SK-N-DZ (cell line): ENCODE measurements at regions not wholly inside any gene's neighbourhood (a gene's known extent, or its start where the extent isn't known, plus 50 kb on each side); places are given as distances from the start of the nearest gene placed in this dataset.

ENCODE experiments used
- DNase-seq: peaks from one replicate; pipeline ENCODE4 v3.0.0-alpha.2; 2015; ENCODE audit warnings: low spot score
- small RNA-seq, 2 experiments: library from RNA; depleted of rRNA; stranded (forward); fragments of <200 nt; gene quantifications; one replicate each; pipeline ENCODE3, GENCODE V24; 2014

DNA sequence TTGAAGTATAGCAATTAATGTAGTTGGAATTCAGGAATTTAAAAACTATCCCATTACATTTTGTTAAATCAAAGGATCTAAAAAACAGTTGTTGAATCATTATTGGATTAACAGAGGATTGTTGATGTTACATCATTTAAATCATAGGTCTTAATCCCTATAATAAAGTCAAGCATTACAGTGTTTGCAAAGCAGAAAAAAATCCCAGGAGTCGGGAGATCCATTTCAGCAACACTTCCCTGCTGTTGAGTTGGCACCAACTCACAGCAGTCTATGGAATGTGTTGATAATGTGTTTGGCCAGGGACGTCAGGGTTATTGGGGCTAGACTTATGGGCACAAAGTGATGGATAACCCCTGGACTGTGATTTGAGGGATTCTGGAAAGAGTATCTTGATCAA, 99.1 kb upstream of the TMTC1 start:
- no peak for DNase-seq

DNA sequence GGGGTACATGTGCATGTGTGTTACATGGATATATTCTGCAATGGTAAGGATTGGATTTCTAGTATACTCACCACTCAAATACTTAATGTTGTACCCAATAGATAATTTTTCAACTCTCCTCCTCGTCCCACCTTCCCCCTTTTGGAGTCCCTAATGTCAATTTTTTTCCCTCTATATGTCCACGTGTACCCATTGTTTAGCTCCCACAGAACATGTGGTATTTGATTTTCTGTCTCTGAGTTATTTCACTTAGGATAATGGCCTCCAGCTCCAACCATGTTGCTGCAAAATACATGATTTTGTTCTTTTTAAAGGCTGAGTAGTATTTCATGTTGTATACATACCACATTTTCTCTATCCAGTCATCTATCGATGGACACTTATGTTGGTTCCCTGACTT, 97.2 kb upstream of the TMTC1 start:
- no peak for DNase-seq

DNA sequence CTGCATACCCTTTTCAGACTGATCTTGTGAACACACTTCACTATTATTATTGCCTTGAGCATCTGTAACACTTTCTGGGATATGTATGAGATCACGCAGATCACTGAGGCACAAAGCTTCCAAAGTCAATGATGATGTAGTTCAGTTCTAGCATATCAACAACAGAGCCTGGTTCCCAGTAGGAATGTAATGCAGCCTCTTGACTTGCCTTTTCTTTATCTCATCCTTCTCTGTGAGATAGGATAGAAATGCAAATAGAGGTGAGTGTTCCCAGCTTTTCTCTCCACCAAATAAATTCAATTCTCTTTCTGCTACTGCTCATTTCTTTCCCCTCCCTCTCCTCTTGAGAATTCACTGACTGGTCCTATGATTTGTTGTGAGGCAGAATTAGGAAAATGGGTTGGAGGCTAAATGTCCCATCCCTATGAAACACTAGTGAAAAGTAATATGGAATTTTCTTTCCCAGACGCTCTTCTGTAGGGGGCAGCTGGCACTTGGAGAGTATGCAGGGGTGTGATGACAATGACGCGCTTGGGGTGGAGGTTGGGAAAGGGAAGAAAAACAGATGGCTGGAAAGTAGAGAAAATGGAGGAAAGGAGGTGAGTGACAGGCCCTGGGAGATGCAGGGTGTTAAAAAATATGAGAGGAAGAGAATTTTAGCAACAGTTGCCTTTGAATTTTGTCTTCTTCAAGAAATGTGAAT, 96.0 kb upstream of the TMTC1 start:
- peak; percentile 36 for DNase-seq

DNA sequence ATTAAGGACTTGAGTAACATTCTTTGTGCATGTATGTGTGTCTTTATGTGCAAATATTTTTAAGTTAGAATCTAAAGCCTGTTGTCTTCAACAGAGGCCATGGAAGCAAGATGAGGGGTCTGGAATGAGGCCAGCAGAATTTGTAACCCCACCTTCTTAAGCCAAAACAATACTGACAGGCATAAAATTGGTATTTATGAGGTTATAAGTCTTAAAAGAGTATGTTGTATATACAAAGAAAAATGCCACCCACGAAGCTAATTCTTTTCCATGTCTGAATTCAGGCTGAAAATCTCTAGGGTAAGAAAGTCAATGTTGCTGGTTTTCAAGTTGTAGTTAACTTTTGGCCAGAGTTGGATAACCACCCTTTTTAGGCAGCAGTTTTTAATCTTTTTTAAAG, 86.2 kb upstream of the TMTC1 start:
- DNase-seq: no peak

DNA sequence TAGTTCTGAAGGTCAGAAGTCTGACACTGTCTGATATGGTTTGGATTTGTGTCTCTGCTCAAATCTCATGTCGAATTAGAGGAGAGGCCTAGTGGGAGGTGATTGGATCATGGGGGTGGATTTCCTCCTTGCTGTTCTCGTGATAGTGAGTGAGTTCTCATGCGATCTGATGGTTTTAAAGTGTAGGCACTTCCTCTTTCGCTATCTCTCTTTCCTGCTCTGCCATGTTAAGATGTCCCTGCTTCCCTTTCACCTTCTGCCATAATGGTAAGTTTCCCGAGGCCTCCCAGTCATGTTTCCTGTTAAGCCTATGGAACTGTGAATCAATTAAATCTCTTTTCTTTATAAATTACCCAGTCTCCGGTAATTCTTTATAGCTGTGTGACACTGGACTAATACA, 84.1 kb upstream of the TMTC1 start:
- no peak for DNase-seq

DNA sequence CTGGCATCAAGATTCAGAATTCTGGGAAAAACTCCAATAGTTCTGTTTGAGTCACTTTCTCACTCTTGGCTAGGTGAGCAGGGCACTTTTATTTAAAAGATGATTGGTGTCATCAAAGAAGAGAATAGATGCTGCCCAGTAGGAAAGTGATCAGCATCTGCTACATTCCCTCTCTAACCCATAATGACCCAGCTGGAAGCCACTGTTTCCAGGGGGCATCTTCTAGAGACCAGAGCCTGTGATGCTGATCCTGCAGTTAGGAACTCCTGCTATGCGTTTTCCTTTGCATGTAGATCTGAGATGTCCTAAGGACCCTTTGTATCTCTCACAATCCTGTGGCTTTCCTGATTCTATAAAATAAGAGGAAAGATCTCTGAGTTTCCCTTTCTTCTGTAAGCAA, 79.9 kb upstream of the TMTC1 start:
- DNase-seq: no peak

DNA sequence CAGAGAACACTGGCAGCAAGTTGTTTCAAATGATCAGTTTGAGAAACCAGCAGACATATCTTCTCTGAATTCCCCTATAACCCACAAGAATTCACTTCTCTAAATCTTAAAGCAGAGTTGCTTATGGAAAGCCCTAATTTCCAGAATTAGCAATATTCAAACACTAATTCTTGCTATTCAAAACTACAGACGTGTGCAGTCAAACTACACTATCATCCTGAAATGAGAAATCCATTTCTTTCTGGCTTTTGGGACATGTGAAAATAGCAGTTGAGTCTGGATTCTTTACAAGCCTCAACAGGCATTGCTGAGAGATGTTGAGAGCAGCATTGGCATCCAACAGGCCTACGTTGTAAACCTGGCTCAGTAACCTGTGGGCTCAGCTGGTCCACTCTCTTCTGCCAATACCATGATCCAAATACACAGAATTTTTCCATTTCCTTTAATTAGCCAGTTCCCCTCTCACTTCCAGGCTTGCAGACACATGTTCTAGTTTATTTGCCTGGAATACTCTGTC, 74.6 kb upstream of the TMTC1 start:
- DNase-seq: no peak

DNA sequence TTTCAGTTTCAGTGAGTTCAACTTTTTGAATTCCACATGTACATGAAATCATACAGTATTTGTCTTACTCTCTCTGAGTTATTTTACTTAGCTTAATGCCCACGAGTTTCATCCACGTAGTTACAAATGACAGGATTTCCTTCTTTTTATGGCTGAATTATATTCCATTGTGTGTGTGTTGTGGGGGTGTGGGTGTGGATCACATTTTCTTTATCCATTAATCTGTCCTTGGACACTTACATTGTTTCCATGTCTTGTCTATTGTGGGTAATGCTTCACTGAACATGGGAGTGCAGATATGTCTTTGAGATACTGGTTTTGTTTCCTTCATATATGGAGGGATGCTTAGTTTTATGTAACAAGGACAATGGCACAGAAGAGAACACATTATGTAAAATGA, 63.5 kb upstream of the TMTC1 start:
- DNase-seq: no peak

DNA sequence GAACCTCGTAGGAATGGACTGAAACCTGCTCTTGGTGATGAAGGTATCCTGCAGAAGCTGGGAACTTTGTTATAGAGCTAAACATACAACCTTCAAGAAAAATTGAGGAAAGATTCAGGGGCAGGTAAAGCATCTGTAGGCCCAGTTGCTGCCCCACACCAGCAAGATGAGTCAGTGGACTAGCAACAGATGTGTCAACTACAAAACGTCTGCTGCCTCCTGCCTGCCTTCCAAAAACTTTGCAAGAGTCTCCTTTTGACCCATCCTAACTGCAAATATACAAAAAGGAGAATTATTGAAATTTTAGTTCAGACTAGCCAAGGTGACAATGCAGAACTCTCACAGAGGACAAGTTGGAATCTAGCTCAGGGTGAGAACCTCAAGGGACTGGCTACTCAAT, 60.9 kb upstream of the TMTC1 start:
- no peak for DNase-seq

DNA sequence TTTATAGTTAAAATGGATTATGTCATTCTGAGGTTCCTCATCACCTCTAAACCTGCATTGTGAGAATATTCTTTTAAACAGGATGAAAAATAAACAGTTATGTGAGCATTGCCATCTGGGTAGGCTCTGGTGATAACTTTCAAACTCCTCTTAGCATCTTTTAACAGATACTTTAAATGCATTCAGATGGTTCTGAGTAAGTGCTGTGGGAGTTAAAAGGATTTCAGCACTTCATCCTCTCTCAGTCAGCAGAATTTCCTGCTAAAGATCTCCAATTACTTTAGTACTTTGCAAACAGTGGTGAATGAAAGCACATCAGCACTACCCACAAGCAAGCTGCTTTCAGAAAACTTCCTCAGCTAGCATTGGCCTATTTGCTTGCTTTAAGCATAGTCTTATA, 59.3 kb upstream of the TMTC1 start:
- DNase-seq: no peak

DNA sequence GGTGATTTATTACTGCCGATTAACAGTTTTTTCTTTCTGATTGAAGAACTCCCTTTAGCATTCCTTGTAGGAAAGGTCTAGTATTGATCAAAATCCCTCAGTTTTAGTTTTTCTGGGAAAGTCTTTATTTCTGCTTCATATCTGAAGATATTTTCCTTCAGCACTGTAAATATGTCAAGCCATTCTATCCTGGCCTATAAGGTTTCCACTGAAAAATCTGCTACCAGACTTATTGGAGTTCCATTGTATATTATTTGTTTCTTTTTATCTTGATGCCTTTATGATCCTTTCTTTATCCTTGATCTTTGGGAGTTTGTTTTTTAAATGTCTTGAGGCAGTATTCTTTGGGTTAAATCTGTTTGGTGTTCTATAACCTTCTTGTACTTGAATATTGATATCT, 55.0 kb upstream of the TMTC1 start:
- DNase-seq: no peak

Small RNA genes in the stretch of these regions (small RNA-seq; reads per million reads assigned to genes)
- gene AC023511.2: 0 reads per million in 2 experiments
- gene RNA5SP356: 0.05 to 1.1 reads per million in 2 experiments
